PC-3 (cell line): ENCODE measurements at regions not wholly inside any gene's neighbourhood (a gene's known extent, or its start where the extent isn't known, plus 50 kb on each side); places are given as distances from the start of the nearest gene placed in this dataset.

Experiments
- ATAC-seq: fragments of 200-7000 bp; cut with Tn5 transposase; 2 replicates; pipeline ENCODE4 v1.9.1; 2020; ENCODE audit warnings: mild to moderate bottlenecking, moderate library complexity
- BruUV-seq: library from RNA; stranded (reverse); fragments of 400-500 nt; replicated peaks from 2 replicates; lab custom pipeline; 2021; lab: Mats Ljungman, UMichigan
- CTCF ChIA-PET: fragments of 300-600 bp; sonication (Branson Sonifier 250); formaldehyde crosslinking; loops from one replicate; lab custom pipeline; 2022; ENCODE audit warnings: antibody characterized with exemption; lab: Charles Lee
- POLR2A ChIA-PET: fragments of 300-600 bp; sonication (Branson Sonifier 250); formaldehyde crosslinking; loops from one replicate; lab custom pipeline; 2022; ENCODE audit warnings: antibody characterized with exemption; ENCODE audit not compliant: unreplicated experiment; lab: Charles Lee
- DNase-seq: peaks from one replicate; pipeline ENCODE4 v3.0.0-alpha.2; 2015
- H2AFZ ChIP-seq: fragments of 300-600 bp; sonication (generic); 2 replicates; pipeline ENCODE4 v1.6.0; 2016; ENCODE audit warnings: antibody characterized with exemption, low read length
- H3F3A ChIP-seq: fragments of 300-600 bp; sonication (generic); one replicate; pipeline ENCODE4 v1.6.0; 2017; ENCODE audit warnings: antibody characterized with exemption, low read length, control low read depth, mild to moderate bottlenecking; ENCODE audit not compliant: unreplicated experiment
- H3K27ac ChIP-seq: fragments of 300-600 bp; sonication (generic); 2 replicates; pipeline ENCODE4 v1.5.1; 2016; ENCODE audit warnings: mild to moderate bottlenecking, low read length
- H3K27me3 ChIP-seq: fragments of 300-600 bp; sonication (generic); 2 replicates; pipeline ENCODE4 v1.6.1; 2016; ENCODE audit warnings: low read length, mixed read lengths
- H3K36me3 ChIP-seq: fragments of 300-600 bp; sonication (generic); 2 replicates; pipeline ENCODE4 v1.6.1; 2016; ENCODE audit warnings: low read depth, mixed run types, low read length, mixed read lengths
- H3K4me1 ChIP-seq: fragments of 300-600 bp; sonication (generic); 2 replicates; pipeline ENCODE4 v1.5.1; 2016; ENCODE audit warnings: low read length; ENCODE audit not compliant: insufficient read depth
- H3K4me2 ChIP-seq: fragments of 300-600 bp; sonication (generic); 2 replicates; pipeline ENCODE4 v1.6.0; 2016; ENCODE audit warnings: low read length
- H3K4me3 ChIP-seq: fragments of 300-600 bp; sonication (generic); 2 replicates; pipeline ENCODE4 v1.5.1; 2016; ENCODE audit warnings: mild to moderate bottlenecking, low read length, mixed read lengths
- H3K79me2 ChIP-seq: fragments of 300-600 bp; sonication (generic); 2 replicates; pipeline ENCODE4 v1.6.1; 2017; ENCODE audit warnings: low read length, mixed read lengths
- H3K9ac ChIP-seq: fragments of 300-600 bp; sonication (generic); 2 replicates; pipeline ENCODE4 v1.6.0; 2016; ENCODE audit warnings: mild to moderate bottlenecking, low read length
- H3K9me2 ChIP-seq: fragments of 300-600 bp; sonication (generic); replicated peaks from 2 replicates; pipeline ENCODE4 v1.6.1; 2016; ENCODE audit warnings: mixed run types, low read length, mixed read lengths
- H3K9me3 ChIP-seq: fragments of 300-600 bp; sonication (generic); 2 replicates; pipeline ENCODE4 v1.6.1; 2016; ENCODE audit warnings: low read length, mixed read lengths
- H4K20me1 ChIP-seq: fragments of 300-600 bp; sonication (generic); 2 replicates; pipeline ENCODE4 v1.6.1; 2016; ENCODE audit warnings: low read length, mixed read lengths
- CTCF ChIP-seq: fragments of 300-600 bp; sonication (generic); conservative IDR thresholded peaks from 2 replicates; pipeline ENCODE4 v1.5.1; 2017; ENCODE audit warnings: antibody characterized with exemption, low read depth, mild to moderate bottlenecking, low read length
- EZH2 ChIP-seq: fragments of 300-600 bp; sonication (generic); IDR thresholded peaks from one replicate; pipeline ENCODE4 v1.6.1; 2017; ENCODE audit warnings: antibody characterized with exemption, mild to moderate bottlenecking, low read length; ENCODE audit not compliant: unreplicated experiment
- EZH2phosphoT487 ChIP-seq: fragments of 300-600 bp; sonication (generic); IDR thresholded peaks from 2 replicates; pipeline ENCODE4 v1.6.1; 2018; ENCODE audit warnings: mild to moderate bottlenecking, antibody characterized with exemption, low read length, borderline replicate concordance
- intact Hi-C: fragments of 100-400 bp; cut with micrococcal nuclease; formaldehyde crosslinking; loops from 2 replicates; pipeline ENCODE4 v1.9.0; 2023

GRCh38 chr2:42879913-42880737, 87.7 kb upstream of the HAAO start:
- H3K4me2 ChIP-seq = no peak overlapping the region
- ATAC-seq = no peak
- H3K79me2 ChIP-seq = no peaks in the 10 kb centered on the region
- intact Hi-C loops = no loop called here
- no peak overlapping the region for H2AFZ ChIP-seq
- H3K4me3 ChIP-seq = no peak overlapping the region
- no peak overlapping the region for H3K27ac ChIP-seq
- H4K20me1 ChIP-seq = no peaks in the 10 kb centered on the region
- H3K27me3 ChIP-seq = no peaks in the 10 kb centered on the region
- no peak overlapping the region for H3K9ac ChIP-seq
- no peak for TF ChIP-seq EZH2
- no peak for TF ChIP-seq EZH2phosphoT487
- TF ChIP-seq CTCF = no peak
- DNase-seq = no peak
- H3F3A ChIP-seq = no peaks in the 10 kb centered on the region
- no peaks in the 10 kb centered on the region for H3K36me3 ChIP-seq
- H3K4me1 ChIP-seq = no peaks in the 10 kb centered on the region
- BruUV-seq = no TSS peak
- POLR2A ChIA-PET = no interaction called here
- CTCF ChIA-PET = no interaction called here
- H3K9me2 ChIP-seq = no peaks in the 10 kb centered on the region
- H3K9me3 ChIP-seq = no peaks in the 10 kb centered on the region

- Histone ChIP-seq H3K79me2 (no peaks in the 10 kb centered on the region), H3K9me3 (no peaks in the 10 kb centered on the region), H3K4me1 (no peaks in the 10 kb centered on the region), H3K27me3 (no peaks in the 10 kb centered on the region), H3K36me3 (no peaks in the 10 kb centered on the region), H3F3A (no peaks in the 10 kb centered on the region), H3K9ac (no peak overlapping the region), H2AFZ (no peak overlapping the region), H3K4me2 (no peak overlapping the region), H3K9me2 (no peaks in the 10 kb centered on the region), H4K20me1 (no peaks in the 10 kb centered on the region), H3K27ac (no peak overlapping the region), H3K4me3 (no peak overlapping the region)
- BruUV-seq = no TSS peak
- ATAC-seq = no peak
- POLR2A ChIA-PET = no interaction called here
- CTCF ChIA-PET = no interaction called here
- TF ChIP-seq EZH2 = no peak
- TF ChIP-seq EZH2phosphoT487 = no peak
- no peak for TF ChIP-seq CTCF
- DNase-seq = no peak
- intact Hi-C loops = no loop called here
Observed at GRCh38 chr2:42879121-42879705, 86.8 kb upstream of the HAAO start.

GRCh38 chr2:42878581-42878980, 86.2 kb upstream of the HAAO start:
- H3K27ac ChIP-seq = no peak overlapping the region
- TF ChIP-seq CTCF (no peak), EZH2 (no peak), EZH2phosphoT487 (no peak)
- no peak for DNase-seq
- H3K27me3 ChIP-seq = no peaks in the 10 kb centered on the region
- ChIA-PET CTCF (no interaction called here), POLR2A (interaction anchor here (0.5 kb wide), 1 partner anchor 196 kb away, joined by 6 read pairs; no protein-coding TSS in a partner anchor)
- no peaks in the 10 kb centered on the region for H3K9me3 ChIP-seq
- no peak overlapping the region for H2AFZ ChIP-seq
- H3K4me2 ChIP-seq = no peak overlapping the region
- no peaks in the 10 kb centered on the region for H3F3A ChIP-seq
- no peaks in the 10 kb centered on the region for H3K79me2 ChIP-seq
- no peaks in the 10 kb centered on the region for H3K9me2 ChIP-seq
- no peak for ATAC-seq
- H3K9ac ChIP-seq = no peak overlapping the region
- no TSS peak for BruUV-seq
- no peak overlapping the region for H3K4me3 ChIP-seq
- H3K4me1 ChIP-seq = no peaks in the 10 kb centered on the region
- H4K20me1 ChIP-seq = no peaks in the 10 kb centered on the region
- no peaks in the 10 kb centered on the region for H3K36me3 ChIP-seq
- intact Hi-C loops = no loop called here
